ENCODE measurements at regions not wholly inside any gene's neighbourhood (a gene's known extent, or its start where the extent isn't known, plus 50 kb on each side); places are given as distances from the start of the nearest gene placed in this dataset.

GRCh38 chr5:92734211-92734940 lies 846.6 kb downstream of the NR2F1-AS1 start:
- TF ChIP-seq, protein P1, sequence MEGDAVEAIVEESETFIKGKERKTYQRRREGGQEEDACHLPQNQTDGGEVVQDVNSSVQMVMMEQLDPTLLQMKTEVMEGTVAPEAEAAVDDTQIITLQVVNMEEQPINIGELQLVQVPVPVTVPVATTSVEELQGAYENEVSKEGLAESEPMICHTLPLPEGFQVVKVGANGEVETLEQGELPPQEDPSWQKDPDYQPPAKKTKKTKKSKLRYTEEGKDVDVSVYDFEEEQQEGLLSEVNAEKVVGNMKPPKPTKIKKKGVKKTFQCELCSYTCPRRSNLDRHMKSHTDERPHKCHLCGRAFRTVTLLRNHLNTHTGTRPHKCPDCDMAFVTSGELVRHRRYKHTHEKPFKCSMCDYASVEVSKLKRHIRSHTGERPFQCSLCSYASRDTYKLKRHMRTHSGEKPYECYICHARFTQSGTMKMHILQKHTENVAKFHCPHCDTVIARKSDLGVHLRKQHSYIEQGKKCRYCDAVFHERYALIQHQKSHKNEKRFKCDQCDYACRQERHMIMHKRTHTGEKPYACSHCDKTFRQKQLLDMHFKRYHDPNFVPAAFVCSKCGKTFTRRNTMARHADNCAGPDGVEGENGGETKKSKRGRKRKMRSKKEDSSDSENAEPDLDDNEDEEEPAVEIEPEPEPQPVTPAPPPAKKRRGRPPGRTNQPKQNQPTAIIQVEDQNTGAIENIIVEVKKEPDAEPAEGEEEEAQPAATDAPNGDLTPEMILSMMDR (IDR thresholded peaks at IDR 0.05), result no peak
- no peak for TF ChIP-seq ZFX (IDR thresholded peaks at IDR 0.05; ENCODE audit: borderline replicate concordance)
- no peak overlapping the region for H3K27ac ChIP-seq

- no peak overlapping the region for H3K27ac ChIP-seq
- no peak for TF ChIP-seq ZFX (IDR thresholded peaks at IDR 0.05; ENCODE audit: borderline replicate concordance)
- TF ChIP-seq, protein P1 (IDR thresholded peaks at IDR 0.05), result no peak
Measured at GRCh38 chr5:92730486-92730885, 850.5 kb downstream of the NR2F1-AS1 start.

GRCh38 chr5:92729088-92729487 lies 851.9 kb downstream of the NR2F1-AS1 start:
- TF ChIP-seq, protein P1 (IDR thresholded peaks at IDR 0.05), result no peak
- no peak for TF ChIP-seq ZFX (IDR thresholded peaks at IDR 0.05; ENCODE audit: borderline replicate concordance)
- H3K27ac ChIP-seq, result no peak overlapping the region

- TF ChIP-seq, protein P1 (IDR thresholded peaks at IDR 0.05), result no peak
- TF ChIP-seq ZFX (IDR thresholded peaks at IDR 0.05; ENCODE audit: borderline replicate concordance), result no peak
- H3K27ac ChIP-seq, result no peak overlapping the region
Measured at GRCh38 chr5:92715946-92716520, 865.0 kb downstream of the NR2F1-AS1 start.

DNA sequence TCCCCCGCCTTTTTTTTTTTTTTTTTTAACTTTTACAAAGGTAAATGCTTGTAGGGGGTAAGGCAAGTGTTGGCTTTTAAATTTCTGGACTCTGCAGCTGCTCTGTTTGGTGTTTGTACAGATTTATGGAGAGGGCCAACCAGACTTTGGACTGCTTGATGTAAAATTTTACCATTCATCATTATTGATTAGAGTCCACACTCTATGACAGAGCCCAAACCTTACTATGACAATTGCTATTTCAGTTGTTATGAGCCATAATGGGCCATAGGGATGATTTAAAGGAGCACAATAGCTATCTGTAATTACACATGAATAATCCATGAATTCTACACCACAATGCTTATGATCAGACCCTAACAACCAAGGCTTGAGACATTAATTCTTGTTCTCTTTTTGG lies 867.2 kb downstream of the NR2F1-AS1 start:
- H3K27ac ChIP-seq, result no peak overlapping the region
- TF ChIP-seq, protein P1 (IDR thresholded peaks at IDR 0.05), result no peak
- no peak for TF ChIP-seq ZFX (IDR thresholded peaks at IDR 0.05; ENCODE audit: borderline replicate concordance)

DNA sequence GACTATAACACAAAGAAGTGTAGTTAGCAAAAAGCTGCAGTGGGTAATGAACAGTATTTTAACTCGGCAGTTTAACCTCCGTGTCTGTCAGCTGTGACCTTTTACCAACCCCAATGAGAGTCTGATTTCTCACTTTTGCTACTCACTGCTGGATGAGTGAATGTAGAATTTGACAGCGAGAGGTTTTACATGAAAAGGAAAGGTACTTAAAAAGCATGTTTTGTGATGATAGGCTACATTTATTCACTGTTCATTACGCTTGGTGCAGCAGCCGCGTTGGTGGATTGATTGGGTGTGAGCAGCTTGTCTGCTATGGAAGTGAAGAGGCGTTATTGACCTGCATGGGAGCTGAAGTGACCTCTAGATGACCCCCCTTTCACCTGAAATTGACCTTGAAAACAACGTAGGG lies 867.7 kb downstream of the NR2F1-AS1 start:
- TF ChIP-seq, protein P1 (IDR thresholded peaks at IDR 0.05), result no peak
- TF ChIP-seq ZFX (IDR thresholded peaks at IDR 0.05; ENCODE audit: borderline replicate concordance), result no peak
- H3K27ac ChIP-seq, result no peak overlapping the region

DNA sequence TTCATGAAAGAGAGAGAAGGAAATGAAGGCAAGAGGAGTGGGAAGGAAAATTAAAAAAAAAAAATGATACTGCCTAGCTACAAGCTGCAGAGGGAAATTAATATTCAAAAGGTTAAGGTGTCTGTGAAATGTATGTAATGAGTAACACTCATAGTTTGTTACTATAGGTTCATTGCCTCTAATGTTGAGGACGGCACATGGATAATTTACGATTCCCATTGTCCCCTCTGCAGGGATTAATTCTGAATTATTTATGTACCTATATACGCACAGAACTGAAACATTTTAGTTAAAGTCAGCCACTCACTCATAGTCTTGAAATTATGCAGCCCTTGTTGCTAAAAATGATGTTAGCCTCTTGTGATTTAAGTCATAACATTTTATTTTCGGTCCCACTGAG lies 869.1 kb downstream of the NR2F1-AS1 start:
- no peak overlapping the region for H3K27ac ChIP-seq
- TF ChIP-seq, protein P1 (IDR thresholded peaks at IDR 0.05), result no peak
- no peak for TF ChIP-seq ZFX (IDR thresholded peaks at IDR 0.05; ENCODE audit: borderline replicate concordance)
